ENCODE measurements at regions not wholly inside any gene's neighbourhood (a gene's known extent, or its start where the extent isn't known, plus 50 kb on each side); places are given as distances from the start of the nearest gene placed in this dataset.

- TF ChIP-seq CTCF (conservative IDR thresholded peaks at IDR 0.05) (no peak), ZFX (IDR thresholded peaks at IDR 0.05) (no peak)
These were observed 104.2 kb upstream of the PFN2 start for GRCh38 chr3:150074697-150075416.

Data from C4-2B (cell line).